ENCODE measurements at regions not wholly inside any gene's neighbourhood (a gene's known extent, or its start where the extent isn't known, plus 50 kb on each side); places are given as distances from the start of the nearest gene placed in this dataset.

DNA sequence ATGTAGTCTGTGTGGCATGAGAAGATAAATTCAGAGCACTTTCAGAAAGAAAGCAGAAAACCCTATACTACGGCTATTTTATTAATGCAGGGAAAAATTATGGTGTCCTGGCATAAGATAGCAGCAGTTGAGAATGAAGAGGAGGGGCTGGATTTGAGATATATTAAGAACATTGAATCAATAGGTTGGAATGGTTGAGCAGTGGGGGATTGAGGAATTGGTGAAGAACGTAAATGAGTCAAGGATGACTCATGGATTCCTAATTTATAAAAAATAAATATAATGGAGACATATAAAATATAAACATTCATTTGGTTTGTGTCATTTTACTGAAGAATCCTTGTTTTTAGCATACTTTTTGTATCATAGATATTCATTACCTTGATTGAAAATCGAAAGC is 234.3 kb upstream of the ADAMTS5 start:
- DNase-seq = no peak

DNA sequence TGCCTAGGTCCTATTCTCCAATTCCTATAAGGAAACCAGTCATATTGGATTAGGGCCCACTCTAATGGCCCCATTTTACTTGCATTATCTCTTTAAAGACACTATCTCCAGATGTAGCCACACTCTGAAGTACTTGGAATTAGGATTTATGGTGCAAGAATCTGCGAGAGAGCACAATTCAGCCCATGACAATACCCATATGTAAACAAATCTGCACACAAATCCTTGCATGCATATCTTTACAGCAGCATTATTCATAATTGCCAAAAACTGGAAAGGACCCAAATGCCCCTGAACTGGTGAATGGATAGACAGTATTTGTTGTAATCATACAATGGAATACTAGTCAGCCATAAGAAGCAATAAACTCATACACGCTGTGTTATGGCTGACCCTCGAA is 229.8 kb upstream of the ADAMTS5 start:
- DNase-seq = no peak

DNA sequence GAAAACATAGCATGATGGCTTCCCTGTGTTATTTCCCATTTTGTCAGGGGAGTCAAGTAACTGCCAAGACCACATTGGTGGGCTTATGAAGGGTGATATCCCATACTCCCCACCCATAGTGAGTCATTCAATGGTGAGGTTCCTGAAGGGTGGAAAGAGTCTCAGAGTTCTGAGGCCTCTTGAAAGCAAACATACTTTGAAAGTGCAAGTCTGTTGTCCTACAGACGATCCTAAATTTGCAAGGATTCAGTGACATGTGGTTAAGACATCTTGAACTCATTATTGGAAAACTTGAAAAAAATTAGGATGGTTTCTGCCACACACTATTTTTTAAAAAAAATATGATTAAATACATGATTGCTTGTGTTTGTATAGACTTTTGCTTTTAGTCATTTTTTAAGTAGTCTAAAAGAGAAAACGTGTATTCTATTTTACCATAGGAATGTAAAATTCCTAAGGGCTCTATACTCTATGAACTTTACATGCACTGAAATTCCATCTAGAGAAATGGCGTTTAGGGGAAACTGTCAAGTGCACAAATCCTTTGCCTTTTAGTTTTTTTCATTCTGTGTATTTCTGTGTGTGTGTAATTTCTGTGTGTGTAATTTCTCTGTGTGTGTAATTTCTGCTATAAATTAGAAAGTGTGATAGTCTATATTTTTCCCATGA is 225.5 kb upstream of the ADAMTS5 start:
- no peak for DNase-seq

DNA sequence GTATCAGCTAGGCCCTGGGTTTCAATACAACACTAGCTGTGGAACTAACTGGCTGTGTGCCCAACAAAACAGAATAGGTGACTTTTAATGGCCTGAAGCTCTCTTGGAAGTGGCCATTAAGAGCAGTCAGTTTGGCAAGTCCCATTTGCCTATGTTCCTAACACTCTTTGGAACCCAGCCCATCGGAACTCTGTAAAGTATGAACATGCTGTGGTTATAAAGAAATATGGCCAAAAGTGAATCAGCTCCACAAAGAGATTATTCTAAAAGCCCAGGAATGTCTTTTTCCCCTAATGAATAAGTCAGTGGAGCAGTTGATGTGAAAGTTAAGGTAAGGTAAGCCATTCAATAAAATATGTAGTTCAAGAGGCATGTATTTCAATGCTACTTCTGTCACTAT is 223.7 kb upstream of the ADAMTS5 start:
- no peak for DNase-seq

DNA sequence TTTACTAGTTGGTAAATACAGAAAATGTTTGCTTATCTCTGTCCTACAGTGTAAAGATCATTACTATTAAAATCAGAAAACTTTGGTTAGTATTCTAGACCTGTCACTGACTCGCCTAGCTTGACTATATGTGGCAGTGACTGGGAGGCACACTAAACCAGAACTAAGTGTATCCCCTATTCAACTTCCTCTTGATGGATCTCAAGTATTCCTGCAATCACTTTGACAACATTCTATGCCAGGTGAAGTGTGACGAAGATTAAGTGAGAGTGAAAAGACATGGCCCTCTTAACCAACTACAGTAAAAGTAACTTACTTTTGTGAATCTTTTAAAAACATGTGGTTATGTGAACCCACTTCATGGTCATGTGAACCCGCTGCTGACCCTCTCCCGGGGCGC is 223.0 kb upstream of the ADAMTS5 start:
- no peak for DNase-seq

DNA sequence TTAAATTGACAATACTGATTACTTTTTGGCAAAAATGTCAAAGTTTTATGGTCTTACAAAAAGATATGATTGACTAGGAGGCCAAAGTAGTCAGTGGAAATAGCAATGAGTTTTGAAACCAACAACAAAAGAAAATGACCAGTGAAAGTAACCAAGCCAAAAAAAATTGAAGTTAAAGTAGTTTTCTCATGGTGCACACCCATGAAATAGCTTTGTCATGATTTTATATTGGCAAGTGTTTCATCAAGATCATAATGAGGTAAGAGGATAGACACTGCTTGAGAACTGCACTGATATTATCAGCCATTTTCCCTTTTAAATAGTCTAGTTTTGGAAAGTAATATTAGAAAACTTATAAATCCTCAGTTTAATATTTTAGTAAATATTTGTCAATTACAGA is 206.2 kb upstream of the ADAMTS5 start:
- DNase-seq = no peak

DNA sequence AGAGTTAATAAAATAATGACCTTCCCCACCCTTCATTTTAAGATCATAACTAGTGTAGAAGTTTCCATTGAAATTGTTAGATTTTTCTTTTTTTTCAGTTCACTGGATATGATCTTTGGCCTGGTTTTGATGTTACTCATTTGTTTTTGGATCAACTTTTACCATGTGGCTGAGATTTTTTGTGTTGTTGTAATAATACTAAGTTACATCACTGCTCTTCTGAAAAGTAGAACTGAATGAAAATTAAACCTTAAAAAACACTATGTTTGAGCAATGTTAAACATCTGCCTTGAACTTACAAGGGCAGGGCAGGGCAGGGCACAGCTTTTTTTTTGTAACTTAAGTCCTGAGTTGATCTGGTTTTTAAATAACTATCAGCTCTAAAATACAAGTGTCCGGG is 204.8 kb upstream of the ADAMTS5 start:
- no peak for DNase-seq

DNA sequence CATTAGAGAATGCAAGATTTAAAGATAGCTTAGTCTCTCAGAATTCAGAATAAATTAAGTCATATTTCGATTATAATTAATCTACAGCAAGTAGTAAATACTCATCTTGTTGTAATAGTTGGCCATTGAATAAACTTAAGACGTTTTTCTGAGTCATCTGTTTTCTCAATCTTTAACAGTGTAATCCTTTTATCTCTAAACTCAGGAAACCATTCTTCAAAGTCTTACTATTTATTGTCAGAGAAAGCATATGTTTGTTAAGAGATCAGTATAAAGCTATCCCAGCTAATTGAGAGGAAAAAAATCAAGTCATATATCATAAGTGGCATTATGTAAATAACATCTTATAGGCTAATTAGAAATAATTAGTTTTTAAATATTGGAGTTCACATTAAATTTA is 201.2 kb upstream of the ADAMTS5 start:
- DNase-seq = no peak

DNA sequence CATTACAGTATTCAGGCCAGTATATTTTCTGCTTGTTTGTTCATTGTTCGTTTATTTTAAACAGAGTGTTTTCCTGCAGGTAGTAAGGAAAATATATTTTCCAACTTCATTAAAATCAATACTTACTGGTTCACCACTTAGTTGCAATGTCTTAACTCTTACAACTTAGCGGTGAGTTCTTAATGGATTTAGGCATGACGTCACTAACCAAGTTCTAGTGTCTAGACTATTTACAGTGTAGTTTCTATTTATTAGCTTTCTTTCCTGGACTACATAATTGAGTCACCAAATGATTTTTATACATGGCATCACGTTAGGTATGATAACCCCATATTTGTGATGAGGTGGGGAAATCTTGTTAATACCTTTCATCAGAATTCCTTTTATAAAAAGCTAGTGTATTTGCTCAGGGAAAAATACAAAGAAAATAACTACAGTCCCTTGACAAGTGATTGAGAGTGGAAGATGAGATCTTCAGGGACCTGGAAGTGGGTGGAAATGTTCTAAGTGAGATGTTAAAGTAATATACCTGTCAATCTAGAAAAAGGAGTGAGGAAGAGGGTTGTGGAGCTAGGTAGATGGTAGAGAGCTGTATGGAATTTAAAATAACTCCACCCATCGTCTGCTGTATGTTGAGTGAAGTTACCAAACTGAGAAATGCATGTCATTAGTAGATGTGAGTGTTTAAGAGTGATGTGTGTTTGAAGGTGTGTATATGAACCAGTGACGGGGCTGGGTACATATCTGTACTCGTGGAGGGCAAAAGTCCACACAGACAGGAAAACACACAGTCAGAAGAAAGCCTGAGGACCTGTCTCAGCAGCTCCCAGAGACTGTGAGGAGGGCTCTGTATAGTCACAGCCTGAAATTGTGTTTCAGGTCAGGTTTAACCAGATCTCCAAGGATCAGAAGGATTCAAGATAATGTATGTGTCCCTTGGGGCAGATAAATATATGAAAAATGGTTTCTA is 197.6 kb upstream of the ADAMTS5 start:
- DNase-seq = no peak

DNA sequence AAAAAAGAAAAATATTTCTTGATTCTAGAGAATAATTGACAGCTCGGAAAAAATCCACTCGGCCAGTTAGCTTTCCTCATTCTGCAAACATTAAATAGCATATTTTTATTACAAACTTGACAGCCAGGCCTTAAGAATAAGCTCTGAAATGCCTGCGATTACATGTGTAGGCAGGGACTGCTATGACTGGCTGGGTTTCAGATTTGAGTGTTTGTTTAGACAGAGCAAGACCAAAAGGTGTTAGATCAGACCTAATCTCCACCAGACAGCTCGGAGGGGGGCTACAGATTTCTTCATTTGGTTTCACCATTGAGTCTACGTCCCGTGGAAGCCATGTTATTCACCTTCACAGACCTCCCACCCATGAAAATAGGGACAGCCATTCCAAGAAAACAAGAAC is 192.1 kb upstream of the ADAMTS5 start:
- DNase-seq = no peak

DNA sequence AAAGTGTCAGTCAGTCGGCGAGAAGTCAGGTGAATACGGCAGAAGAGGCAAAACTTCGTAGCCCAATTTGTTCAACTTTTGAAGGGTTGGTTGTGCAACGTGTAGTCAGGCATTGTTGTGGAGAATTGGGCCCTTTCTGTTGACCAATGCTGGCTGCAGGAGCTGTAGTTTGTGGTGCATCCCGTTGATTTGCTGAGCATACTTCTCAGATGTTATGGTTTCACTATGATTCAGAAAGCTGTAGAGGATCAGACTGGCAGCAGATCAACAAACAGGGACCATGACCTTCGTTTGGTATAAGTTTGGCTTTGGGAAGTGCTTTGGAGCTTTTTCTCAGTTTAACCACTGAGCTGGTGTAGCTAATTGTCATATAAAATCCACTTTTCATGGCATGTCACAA is 190.2 kb upstream of the ADAMTS5 start:
- no peak for DNase-seq

DNA sequence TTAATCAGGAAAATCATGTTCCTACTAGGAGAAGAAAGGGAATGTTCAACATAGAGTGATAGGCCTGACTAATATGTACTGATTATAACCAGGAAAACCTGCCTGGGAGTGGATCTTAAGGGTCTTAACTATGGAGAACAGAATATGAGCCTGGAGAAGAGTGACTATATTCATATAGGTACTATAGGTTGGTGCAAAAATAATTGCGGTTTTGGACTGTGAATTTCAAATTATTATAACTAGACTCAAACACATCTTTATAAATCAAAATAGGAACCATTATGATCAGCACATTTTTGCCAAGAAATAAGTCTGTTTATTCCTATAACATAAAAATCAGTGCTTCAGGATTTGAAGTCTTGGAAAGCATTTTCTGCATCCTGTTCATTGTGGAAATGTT is 189.8 kb upstream of the ADAMTS5 start:
- DNase-seq = no peak

DNA sequence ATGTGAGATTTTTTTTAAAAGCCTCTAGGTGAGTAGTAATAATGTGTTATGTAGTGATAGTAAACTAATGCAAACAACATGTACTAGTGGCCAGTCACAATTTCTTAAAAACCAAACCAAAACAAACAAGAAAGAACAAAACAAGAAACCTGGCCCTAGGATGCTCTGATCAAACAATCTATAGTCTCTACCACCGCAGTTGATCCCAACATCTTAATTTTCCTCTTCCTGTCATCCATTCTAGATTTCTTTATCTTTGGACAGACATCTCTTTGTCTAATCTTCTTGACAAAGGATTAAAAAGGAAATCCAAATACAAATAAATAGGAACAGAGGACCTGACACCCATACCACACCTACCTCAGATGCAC is 188.2 kb upstream of the ADAMTS5 start:
- DNase-seq = no peak

DNA sequence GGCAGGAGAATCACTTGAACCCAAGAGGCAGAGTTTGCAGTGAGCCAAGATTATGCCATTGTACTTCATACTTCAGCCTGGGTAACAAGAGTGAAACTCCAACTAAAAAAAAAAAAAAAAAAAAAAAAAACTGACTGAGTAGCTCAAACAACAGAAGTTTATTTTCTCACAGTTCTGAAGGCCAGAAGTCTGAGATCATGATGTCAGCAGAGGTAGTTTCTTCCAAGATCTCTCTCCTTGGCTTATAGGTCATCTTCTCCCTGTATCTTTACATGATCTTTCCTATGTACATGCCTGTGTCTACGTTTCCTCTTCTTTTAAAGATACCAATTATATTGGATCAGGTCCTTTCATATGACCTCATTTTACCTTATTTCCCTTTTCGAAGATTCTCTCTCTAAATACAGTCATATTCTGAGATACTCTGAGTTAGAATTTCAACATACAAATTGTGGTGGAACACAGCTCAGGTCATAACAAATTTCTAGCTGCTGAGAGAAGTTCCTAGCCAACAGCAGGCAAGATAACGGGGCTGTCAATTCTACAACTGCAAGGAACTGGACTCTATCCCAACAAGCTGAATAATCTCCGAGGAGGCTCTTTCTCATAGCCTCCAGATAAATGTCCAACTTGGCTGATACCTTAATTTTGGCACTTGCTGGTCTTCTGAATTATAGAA is 187.7 kb upstream of the ADAMTS5 start:
- no peak for DNase-seq

DNA sequence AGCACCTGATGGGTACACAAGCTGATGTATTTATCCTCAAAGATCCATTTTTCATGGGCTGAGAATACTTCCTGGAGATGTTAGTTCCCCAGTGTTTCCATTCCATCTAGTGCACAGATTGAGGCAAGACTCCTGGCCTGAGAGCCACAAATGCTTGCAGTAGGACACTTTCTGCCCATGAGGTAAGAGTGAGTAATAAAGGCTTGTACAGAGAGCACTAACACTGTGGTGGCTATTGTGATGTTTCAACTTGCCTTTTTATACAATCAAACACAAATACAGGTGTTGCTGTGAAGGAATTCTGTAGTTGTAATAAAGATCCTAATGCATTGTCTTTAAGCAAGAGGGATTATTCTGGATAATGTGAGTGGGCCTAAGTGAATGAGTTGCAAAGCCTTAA is 186.1 kb upstream of the ADAMTS5 start:
- DNase-seq = no peak

DNA sequence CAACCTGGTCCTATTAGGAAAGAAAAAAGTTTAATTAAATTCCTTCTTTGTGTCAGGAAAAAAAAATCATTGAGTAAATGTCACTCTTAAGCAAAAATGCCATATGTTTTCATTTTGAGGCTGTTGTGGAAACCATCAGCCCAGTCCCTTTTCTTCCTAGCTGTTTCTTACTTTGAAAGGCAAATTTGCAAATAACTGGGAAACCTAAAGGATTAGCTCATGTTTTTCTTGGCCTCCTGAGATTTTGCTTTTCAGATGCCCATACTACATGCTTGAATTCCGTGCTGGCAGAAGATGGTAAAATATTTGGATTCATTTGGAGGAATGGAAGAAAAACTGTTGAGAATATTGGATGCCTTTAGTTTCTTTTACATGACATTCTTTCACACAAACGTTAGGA is 182.1 kb upstream of the ADAMTS5 start:
- DNase-seq = no peak

DNA sequence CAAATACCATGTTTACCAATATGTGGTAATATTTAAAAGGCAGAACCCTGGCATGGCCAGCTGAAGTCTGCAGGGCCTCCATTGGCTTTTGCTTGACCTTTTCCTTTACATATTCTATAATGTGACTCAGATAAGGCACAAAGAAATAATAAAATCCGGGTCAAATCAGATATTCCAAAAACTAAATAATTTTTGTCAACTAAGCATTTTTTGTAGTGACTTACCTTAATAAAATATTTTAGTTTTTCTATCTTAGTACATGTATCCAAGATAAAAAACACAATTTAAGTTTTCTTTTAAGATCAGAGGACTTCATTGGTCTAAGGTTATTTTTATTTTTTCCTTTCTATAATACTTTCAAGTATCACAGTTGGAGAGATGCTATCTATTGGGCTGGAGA is 179.4 kb upstream of the ADAMTS5 start:
- DNase-seq = no peak

DNA sequence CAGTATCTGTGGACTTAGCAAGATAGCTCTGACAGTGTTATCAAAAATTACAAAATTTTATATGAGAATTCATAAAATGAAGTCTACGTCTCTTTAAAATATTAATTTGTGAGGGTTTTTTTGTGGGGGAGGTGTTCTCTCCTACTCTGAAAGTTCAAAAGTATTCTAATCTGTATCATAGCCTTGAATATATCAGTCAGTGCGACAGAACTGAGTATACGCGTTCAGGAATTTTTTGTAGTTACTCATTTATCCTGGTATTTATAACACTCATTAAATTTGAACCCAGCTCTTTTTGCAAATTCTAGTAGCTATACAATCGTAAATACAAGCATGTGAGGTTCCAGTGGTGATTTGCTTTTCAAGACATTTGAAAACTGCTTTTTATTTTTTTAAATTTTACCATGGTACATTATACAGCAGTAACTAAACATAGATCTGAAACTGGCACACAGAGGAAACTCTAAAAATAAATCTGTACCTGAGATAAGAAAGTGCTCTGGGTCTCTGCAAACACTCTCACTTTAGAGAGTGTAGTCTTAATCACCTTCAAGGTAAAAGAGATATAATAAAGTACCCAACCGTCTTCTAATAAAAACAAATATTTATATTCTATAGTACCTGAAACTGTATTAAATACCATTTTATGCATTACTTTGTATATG is 178.4 kb upstream of the ADAMTS5 start:
- no peak for DNase-seq

DNA sequence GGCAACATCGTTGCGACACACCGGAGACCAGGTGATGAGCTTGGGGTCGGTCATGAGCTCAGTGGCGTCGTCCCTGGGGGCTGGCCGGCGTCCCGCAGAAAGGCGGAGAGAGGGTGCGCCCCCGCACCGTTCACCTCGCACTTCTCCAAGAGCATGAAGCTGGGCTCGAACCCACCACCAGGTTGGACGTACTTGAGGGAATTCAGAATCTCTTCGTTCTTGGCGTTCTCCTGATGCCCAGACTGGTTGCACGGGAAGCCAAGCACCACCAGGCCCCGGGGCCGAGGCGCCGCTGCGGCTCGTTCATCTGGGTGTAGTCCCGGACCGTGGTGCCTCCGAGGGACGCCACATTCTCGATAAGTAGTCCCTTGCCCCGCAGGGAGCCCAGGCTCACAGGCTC is 176.6 kb upstream of the ADAMTS5 start:
- DNase-seq = no peak

DNA sequence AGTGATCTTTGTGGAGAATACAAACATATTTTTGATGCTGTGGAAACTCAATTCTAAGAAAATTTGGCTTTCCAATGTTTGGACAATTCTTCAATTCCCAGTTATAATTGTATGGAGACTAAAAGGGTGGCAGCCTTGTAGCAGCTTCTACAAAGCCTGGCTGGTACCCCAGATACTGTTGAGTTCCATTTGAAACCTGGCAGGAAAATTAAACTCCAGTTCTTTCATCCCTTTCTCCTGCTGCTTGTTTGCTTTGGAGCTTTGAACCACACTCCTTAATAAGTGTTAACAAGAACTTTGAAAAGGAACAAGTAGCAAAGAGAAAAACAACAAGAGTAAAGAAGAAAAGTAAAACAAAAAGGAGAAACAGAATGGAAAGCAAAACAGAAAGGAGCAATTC is 172.6 kb upstream of the ADAMTS5 start:
- DNase-seq = no peak

DNA sequence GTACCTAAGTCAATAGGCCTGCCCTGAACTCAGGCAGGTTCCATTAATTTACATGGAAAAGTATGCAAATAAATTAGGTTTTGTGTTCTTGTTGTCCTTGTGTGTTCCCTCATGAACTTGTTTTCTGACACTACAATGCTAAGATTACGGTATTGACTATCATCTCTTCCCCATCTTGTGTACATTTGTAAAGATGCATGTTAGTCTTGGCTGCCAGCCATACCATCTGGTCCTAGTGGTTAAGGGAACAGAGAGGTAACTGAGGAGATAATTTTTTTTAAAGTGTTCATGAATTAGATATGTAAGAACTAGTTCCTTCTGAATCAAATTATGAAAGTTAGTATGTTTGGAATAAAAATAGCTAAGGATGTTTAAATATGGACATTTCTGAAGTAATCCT is 167.6 kb upstream of the ADAMTS5 start:
- no peak for DNase-seq

DNA sequence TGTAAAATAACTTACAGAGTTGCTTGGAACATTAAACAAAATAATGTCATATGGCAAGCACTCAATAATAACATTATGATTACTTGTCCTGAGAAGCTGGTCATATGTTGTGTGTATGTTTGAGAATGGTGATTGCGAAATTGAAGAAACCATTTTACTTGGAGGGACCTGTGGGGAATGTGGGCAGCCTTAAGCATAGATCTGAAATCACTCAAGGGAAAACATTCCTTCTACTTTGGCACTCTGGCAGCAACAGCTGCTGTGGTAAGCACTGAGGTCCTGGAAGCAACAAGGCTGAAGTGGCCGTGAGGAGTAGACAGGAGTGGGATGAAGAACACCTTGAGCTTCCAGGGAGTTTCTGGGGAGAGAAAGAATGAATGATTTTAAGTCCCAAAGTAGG is 165.4 kb upstream of the ADAMTS5 start:
- DNase-seq = no peak

DNA sequence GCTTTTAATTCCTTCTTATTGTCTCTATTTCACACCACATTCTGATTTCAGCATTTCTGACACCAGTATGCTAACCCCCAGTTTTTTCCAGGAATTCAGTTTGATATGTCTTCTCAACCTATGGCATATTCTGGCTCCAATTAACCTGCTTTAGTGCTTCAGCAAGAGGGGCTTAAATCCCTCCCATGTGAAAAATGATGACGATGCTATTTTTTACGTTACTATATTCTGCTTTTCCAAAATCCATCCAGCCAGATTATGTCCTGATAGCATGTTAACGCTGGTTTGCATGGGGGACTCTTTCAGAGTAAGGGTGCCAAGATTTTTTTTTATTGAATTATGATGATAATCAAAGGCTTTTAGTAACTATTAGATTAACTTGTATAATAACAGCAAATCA is 163.3 kb upstream of the ADAMTS5 start:
- no peak for DNase-seq

DNA sequence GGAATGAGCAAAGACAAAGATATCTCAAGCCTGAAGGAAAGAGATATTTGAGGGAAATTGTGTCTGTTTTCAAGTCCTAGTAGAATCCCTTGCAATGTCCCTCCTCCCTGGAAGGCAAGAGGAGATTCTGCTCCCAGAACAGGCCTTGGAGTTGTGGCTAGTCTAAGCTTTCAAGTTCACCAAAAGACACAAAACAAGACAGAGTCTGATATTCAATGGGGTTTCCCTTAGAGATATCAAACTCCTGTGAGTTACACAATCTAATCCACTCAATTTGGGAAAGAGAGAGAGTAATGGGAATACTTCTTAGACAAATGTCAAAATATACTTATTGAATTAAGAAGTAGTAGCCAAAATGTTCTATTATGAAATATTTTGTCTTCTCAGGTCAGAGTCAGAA is 162.8 kb upstream of the ADAMTS5 start:
- no peak for DNase-seq

Data from stimulated activated CD8-positive, alpha-beta memory T cell treated with anti-CD3 and anti-CD28 coated beads, Interleukin-4, amount 100 ng/mL, for 48 hours (primary cell).